Breast epithelium (tissue), 4 donors: ENCODE measurements at regions not wholly inside any gene's neighbourhood (a gene's known extent, or its start where the extent isn't known, plus 50 kb on each side); places are given as distances from the start of the nearest gene placed in this dataset.

Source experiments
- DNase-seq, 2 donors: peaks; one replicate each; pipeline ENCODE4 v3.0.0-alpha.2; 2019; ENCODE audit warnings: low spot score in 2 of 2
- H3K27ac ChIP-seq, 2 donors: fragments of 200-600 bp; sonication (generic) in 1 of 2; one replicate each; pipeline ENCODE4 v1.5.1; 2016 to 2019; ENCODE audit warnings: mild to moderate bottlenecking in 1 of 2
- H3K27me3 ChIP-seq, 2 donors: fragments of 200-600 bp; sonication (generic) in 1 of 2; one replicate each; pipeline versions ENCODE4 v1.5.1 to v1.6.0; 2017 to 2019; ENCODE audit warnings: control low read depth in 1 of 2, mild to moderate bottlenecking in 1 of 2
- H3K36me3 ChIP-seq: fragments of 200-600 bp; one replicate; pipeline ENCODE4 v1.5.1; 2019
- H3K4me1 ChIP-seq, 2 donors: fragments of 200-600 bp; sonication (generic); one replicate each; pipeline ENCODE4 v1.5.1; 2016 to 2019; ENCODE audit warnings: control low read depth in 1 of 2
- H3K4me3 ChIP-seq, 3 donors: fragments of 200-600 bp; sonication (generic); 1 replicate in 2 of 3; 2 replicates in 1 of 3; pipeline ENCODE4 v1.5.1; 2016 to 2019; ENCODE audit warnings: mild to moderate bottlenecking in 3 of 3, moderate library complexity in 2 of 3
- H3K9me3 ChIP-seq, 2 donors: fragments of 200-600 bp; sonication (generic) in 1 of 2; one replicate each; pipeline ENCODE4 v1.5.1; 2016 to 2019; ENCODE audit warnings: control low read depth in 1 of 2
- POLR2A ChIP-seq: fragments of 450-650 bp; IDR thresholded peaks from one replicate; pipeline ENCODE4 v1.6.1; 2016; ENCODE audit warnings: antibody characterized with exemption, mild to moderate bottlenecking, moderate library complexity
- POLR2AphosphoS5 ChIP-seq, 3 donors: sonication (generic); formaldehyde crosslinking; IDR thresholded peaks; one replicate each; pipeline ENCODE4 v1.6.1; 2017; ENCODE audit warnings: antibody characterized with exemption in 3 of 3
- intact Hi-C: fragments of 100-400 bp; cut with DNase I; formaldehyde crosslinking; loops from one replicate; pipeline ENCODE4 v1.15.1; 2023; ENCODE audit warnings: low total_unique reads
- TF ChIP-seq, protein P1 (sequence below), 3 donors: fragments of 450-650 bp; IDR thresholded peaks; one replicate each; pipeline ENCODE4 v1.5.1; 2016 to 2017; ENCODE audit warnings: antibody characterized with exemption in 3 of 3, mild to moderate bottlenecking in 3 of 3, moderate library complexity in 3 of 3

- intact Hi-C loops = loop anchor here (5.0 kb wide), 1 partner anchor 840 kb away; no protein-coding TSS in a partner anchor
- DNase-seq = no peak
- Histone ChIP-seq H3K27me3 (no peaks in the 10 kb centered on the region), H3K4me3 (no peak overlapping the region), H3K9me3 (no peaks in the 10 kb centered on the region), H3K36me3 (no peaks in the 10 kb centered on the region), H3K27ac (no peak overlapping the region), H3K4me1 (no peaks in the 10 kb centered on the region)
- TF ChIP-seq POLR2A (no peak), POLR2AphosphoS5 (IDR thresholded peaks at IDR 0.05) (no peak)
- TF ChIP-seq, protein P1, sequence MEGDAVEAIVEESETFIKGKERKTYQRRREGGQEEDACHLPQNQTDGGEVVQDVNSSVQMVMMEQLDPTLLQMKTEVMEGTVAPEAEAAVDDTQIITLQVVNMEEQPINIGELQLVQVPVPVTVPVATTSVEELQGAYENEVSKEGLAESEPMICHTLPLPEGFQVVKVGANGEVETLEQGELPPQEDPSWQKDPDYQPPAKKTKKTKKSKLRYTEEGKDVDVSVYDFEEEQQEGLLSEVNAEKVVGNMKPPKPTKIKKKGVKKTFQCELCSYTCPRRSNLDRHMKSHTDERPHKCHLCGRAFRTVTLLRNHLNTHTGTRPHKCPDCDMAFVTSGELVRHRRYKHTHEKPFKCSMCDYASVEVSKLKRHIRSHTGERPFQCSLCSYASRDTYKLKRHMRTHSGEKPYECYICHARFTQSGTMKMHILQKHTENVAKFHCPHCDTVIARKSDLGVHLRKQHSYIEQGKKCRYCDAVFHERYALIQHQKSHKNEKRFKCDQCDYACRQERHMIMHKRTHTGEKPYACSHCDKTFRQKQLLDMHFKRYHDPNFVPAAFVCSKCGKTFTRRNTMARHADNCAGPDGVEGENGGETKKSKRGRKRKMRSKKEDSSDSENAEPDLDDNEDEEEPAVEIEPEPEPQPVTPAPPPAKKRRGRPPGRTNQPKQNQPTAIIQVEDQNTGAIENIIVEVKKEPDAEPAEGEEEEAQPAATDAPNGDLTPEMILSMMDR (IDR thresholded peaks at IDR 0.05) = no peak
Observed at GRCh38 chr9:117887383-117887782, 183.2 kb downstream of the TLR4 start.

DNA sequence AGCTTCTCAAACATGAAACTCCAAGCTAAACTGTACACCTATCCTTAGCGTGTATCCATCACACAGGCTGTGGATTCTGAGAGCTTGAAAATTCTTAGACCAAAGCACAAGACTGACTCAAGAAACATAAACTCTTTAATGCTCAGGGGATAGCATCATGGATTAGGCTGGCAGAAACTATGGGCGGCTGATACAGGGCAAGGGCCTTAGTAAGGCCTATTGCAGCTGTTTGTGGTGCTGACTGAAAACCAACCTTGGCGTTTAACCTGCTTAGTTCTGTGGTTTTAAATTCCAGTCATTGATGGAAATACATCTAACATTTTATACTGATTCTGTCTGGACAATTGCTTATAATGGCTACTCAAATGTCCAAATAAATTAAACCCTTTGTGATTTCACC lies 183.7 kb downstream of the TLR4 start:
- Histone ChIP-seq H3K36me3 (no peaks in the 10 kb centered on the region), H3K9me3 (no peaks in the 10 kb centered on the region), H3K4me1 (no peaks in the 10 kb centered on the region), H3K4me3 (no peak overlapping the region), H3K27ac (no peak overlapping the region), H3K27me3 (no peaks in the 10 kb centered on the region)
- DNase-seq = no peak
- intact Hi-C loops = loop anchor here (5.0 kb wide), 1 partner anchor 841 kb away; no protein-coding TSS in a partner anchor
- TF ChIP-seq POLR2A = no peak
- no peak for TF ChIP-seq POLR2AphosphoS5 (IDR thresholded peaks at IDR 0.05)
- TF ChIP-seq, protein P1 (IDR thresholded peaks at IDR 0.05) = no peak

- TF ChIP-seq, protein P1 (IDR thresholded peaks at IDR 0.05) = no peak
- TF ChIP-seq POLR2AphosphoS5 (IDR thresholded peaks at IDR 0.05) (no peak), POLR2A (no peak)
- Histone ChIP-seq H3K4me1 (no peaks in the 10 kb centered on the region), H3K9me3 (no peaks in the 10 kb centered on the region), H3K4me3 (no peak overlapping the region), H3K27ac (no peak overlapping the region), H3K36me3 (no peaks in the 10 kb centered on the region), H3K27me3 (no peaks in the 10 kb centered on the region)
- intact Hi-C loops = no loop called here
- no peak for DNase-seq
Observed at GRCh38 chr9:117903453-117903852, 199.2 kb downstream of the TLR4 start.

- H3K27ac ChIP-seq = no peak overlapping the region
- intact Hi-C loops = no loop called here
- H3K27me3 ChIP-seq = no peaks in the 10 kb centered on the region
Observed at GRCh38 chr9:117906763-117907162, 202.6 kb downstream of the TLR4 start.

GRCh38 chr9:117907420-117907819 lies 203.2 kb downstream of the TLR4 start:
- Histone ChIP-seq H3K36me3 (no peaks in the 10 kb centered on the region), H3K27me3 (no peaks in the 10 kb centered on the region), H3K27ac (no peak overlapping the region), H3K9me3 (peaks cover 0 to 14% of the 10 kb centered on the region in 2 donors), H3K4me3 (no peak overlapping the region), H3K4me1 (no peaks in the 10 kb centered on the region)
- no peak for DNase-seq
- intact Hi-C loops = no loop called here
- TF ChIP-seq POLR2AphosphoS5 (IDR thresholded peaks at IDR 0.05) = no peak
- TF ChIP-seq, protein P1 (IDR thresholded peaks at IDR 0.05) = no peak
- no peak for TF ChIP-seq POLR2A

More at GRCh38 chr9:117906763-117907162, 202.6 kb downstream of the TLR4 start:
- Histone ChIP-seq H3K9me3 (peaks cover 0 to 9% of the 10 kb centered on the region in 2 donors), H3K4me1 (no peaks in the 10 kb centered on the region), H3K4me3 (no peak overlapping the region), H3K36me3 (no peaks in the 10 kb centered on the region)
- TF ChIP-seq POLR2AphosphoS5 (IDR thresholded peaks at IDR 0.05) (no peak), POLR2A (no peak)
- TF ChIP-seq, protein P1 (IDR thresholded peaks at IDR 0.05) = no peak
- no peak for DNase-seq
